GM18502 (cell line): ENCODE measurements at regions not wholly inside any gene's neighbourhood (a gene's known extent, or its start where the extent isn't known, plus 50 kb on each side); places are given as distances from the start of the nearest gene placed in this dataset.
"Not testable (repeated sequence)": the region's sequence is repeated elsewhere in the genome, so short reads cannot be mapped to it uniquely, and the experiment has no call there.

ENCODE experiments used
- ATAC-seq: cut with Tn5 transposase; IDR thresholded peaks from one replicate; pipeline ENCODE4 v1.9.1; 2021; ENCODE audit warnings: mild to moderate bottlenecking; ENCODE audit not compliant: unreplicated experiment, poor library complexity

- no peak for ATAC-seq
Measured at GRCh38 chr19:31519256-31519655, 170.0 kb upstream of the TSHZ3 start.

DNA sequence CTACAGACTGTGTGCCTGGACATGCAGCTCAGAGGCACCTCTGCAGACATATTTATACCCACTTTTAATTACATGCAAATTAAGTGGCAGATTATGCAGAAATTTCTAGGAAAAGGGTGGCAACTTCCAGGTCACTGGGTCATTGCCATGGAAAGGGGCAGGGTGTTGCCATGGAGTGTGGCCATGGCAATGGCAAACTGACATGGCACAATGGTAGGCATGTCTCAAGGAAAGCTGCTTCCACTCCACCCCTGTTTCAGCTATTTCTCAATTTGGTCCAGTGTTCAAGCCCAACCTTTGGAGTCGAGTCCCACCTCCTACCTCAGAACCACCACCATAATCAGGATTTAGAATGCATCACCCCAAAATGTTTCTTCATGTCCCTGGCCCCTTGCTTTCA lies 170.7 kb upstream of the TSHZ3 start:
- no peak for ATAC-seq

DNA sequence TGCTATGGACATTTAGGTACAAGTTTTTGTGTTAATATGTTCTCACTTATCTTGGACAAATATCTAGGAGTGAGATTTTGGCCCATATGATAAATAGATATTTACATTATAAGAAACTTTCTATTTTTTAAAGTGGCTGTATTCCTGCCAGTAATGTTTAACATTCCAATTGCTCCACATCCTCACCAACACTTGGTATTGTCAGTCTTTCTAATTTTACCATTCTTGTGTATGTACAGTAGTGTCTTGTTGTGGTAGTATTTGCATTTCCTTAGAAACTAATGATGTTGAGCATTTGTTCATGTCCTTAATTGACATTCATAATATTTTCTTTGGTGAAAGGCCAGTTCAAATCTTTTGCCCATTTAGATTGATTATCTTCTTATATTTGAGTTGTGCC lies 171.4 kb upstream of the TSHZ3 start:
- ATAC-seq, result no peak

- no peak for ATAC-seq
Measured at GRCh38 chr19:31525610-31526147, 176.4 kb upstream of the TSHZ3 start.

DNA sequence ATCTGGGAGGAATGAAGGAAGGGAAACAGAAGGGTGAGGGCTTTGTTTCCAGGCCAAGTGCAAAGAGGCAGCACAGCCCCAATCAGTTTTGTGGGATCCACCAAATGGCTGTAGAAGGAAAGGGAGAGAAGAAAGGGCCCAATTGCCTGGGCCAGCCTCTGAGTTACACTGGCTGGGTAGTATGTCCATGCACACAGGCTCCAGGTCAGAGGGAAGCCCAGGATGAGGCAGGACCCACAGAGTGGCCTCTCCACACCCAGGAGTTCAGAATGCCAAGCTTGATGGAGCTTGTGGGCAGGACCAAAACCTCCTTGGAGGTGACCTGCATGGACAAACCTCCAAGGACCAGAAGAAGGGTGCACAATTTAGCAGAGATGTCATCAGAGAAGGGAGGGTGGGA lies 178.2 kb upstream of the TSHZ3 start:
- no peak for ATAC-seq

DNA sequence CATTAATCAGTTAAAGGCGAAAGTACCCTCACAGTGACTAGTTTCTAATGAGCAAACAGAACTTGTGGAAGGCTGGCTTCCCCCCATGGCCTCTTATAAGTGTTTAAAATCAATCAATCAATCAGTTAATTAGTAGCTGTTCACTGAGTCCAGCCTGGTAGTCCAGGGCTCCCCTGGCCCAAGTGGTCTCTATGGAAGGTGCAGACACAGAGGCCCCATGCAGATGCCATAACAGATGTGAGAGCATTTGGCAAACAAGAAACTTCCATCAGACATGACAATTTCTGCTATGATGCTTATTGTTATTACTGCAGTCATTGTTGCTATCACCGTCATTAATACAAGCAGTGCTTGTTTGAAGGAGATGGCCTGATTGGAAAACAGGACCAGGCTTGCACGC lies 179.0 kb upstream of the TSHZ3 start:
- ATAC-seq, result no peak

GRCh38 chr19:31529121-31529520 lies 179.9 kb upstream of the TSHZ3 start:
- ATAC-seq, result no peak

GRCh38 chr19:31530781-31531180 lies 181.5 kb upstream of the TSHZ3 start:
- no peak for ATAC-seq

- ATAC-seq, result no peak
Measured at GRCh38 chr19:31531326-31531725, 182.1 kb upstream of the TSHZ3 start.

DNA sequence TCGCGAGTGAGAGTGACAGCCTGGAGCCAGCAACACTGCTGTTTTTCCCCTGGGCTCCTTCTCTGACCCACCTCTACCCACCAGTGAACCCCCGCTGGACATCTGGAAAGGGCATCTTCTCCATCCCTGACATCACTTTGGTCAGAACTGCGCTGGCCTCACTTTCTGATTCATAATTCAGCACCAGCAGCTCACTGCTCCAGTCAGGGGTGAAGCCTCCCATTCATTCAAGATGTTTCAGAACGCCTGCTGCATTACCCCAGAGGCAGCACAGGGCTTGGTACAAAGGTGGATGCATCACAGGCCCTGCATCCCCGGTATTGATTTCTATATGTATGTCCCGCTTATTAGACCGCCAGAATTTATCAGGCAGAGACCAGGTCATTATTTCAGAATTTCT lies 182.8 kb upstream of the TSHZ3 start:
- ATAC-seq, result no peak

DNA sequence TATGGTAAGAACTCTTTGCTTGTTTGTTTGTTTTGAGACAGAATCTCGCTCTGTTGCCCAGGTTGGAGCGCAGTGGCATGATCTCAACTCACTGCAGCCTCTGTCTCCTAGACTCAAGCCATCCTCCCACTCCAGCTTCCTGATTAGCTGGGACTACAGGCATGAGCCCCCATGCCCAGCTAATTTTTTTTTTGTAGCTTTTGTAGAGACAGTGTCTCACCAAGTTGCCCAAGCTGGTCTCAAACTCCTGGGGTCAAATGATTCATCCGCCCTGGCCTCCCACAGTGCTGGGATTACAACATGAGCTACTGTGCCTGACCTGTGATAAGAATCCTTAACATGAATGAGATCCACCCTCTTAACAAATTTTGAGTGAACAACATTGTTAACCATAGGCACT lies 183.9 kb upstream of the TSHZ3 start:
- ATAC-seq, result no peak

- ATAC-seq, result no peak
Measured at GRCh38 chr19:31534231-31534630, 185.0 kb upstream of the TSHZ3 start.

GRCh38 chr19:31534786-31535657 lies 185.8 kb upstream of the TSHZ3 start:
- ATAC-seq, result no peak

DNA sequence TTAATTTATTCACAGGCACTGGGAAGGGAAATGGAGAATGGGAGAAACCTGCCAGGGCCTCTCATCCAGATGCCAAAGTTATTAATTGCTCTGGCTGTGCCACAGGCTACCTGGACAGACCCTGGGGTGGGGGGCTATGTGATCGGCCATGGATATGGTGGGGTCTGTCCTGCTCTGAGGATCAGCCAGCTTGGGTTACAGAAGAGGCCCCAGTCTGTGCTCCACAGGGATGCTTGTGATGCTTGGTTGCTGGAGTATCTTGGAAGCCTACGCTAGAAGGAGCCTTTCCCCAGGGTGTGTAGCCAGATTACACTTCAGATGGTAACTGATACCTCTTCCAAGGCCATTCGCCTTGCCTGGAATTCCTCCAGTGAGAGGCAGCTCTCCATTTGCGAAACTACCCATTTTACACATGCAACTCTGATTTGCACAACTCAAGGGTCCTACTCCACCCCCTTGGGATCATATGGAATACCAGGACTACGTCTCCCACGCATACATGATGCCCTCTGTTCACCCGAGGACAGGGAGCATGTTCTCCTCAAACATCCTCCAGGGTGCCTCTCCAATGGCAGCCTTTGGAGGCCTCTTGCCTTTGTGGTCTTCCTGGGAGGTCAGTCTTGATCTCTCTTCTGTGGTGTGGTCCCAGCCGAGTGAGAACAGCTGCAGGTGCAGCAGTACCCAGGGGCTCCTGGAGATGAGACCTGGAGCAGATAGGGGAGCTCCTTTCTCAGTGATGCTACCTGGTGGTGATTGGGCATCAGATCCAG lies 186.6 kb upstream of the TSHZ3 start:
- ATAC-seq, result no peak

DNA sequence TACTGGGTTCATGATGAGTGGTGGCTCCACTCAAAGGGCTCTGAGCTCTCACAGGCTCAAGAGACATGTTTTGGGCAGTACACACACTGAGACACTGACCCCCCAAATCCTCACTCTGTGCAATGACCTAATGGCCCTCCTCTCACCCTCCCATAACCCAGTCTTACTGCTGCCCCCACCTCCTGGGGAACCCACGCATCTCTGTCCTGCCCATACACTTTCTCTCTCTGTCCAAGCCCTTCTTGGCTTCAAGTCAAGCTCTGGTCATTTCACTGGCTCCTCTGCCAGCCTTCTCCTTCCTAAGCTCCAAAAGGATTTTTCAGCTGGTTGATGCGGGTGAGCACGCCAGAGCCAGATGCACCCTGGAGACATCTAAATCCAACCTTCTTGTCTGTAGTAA lies 187.9 kb upstream of the TSHZ3 start:
- no peak for ATAC-seq

- ATAC-seq, result not testable (repeated sequence)
Measured at GRCh38 chr19:31537902-31538301, 188.7 kb upstream of the TSHZ3 start.

GRCh38 chr19:31538879-31539278 lies 189.6 kb upstream of the TSHZ3 start:
- ATAC-seq, result no peak

DNA sequence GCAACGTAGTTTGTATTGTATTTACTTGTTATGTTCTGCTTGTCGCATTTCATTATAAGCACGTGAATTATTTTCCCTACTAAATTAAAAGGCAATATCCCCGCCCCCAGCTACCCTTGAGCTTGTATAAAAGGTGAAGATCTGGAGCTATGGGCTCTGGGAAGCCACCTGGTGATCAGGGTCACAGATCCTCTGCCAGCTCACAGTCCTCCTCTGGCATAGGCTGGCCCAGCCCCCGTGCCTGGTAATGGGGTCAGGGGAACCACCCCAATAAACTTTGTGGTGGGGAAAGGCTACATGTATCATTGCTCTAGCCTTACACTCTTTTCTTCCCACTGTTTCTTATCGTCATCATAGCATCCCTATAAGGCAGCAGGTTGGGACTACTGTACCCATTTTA lies 190.2 kb upstream of the TSHZ3 start:
- ATAC-seq, result no peak

DNA sequence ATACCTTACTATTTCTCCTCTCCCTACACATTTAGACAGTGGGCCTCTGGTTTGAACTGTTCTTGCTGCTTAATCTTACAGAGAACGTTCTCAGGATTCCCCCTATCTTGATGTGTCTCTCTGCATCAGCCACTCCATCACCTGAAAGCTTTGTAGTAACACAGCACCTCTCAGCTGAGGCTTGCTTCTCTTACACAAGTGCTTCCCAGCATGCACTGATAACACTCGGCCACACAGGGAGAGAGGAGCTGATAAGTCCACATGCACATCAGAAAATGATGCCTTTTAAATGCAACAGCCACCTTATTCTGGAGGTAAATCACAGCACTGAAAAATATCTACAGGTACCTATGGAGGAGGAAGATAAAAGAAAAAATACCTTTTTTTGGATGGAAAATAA lies 192.2 kb upstream of the TSHZ3 start:
- ATAC-seq, result no peak

DNA sequence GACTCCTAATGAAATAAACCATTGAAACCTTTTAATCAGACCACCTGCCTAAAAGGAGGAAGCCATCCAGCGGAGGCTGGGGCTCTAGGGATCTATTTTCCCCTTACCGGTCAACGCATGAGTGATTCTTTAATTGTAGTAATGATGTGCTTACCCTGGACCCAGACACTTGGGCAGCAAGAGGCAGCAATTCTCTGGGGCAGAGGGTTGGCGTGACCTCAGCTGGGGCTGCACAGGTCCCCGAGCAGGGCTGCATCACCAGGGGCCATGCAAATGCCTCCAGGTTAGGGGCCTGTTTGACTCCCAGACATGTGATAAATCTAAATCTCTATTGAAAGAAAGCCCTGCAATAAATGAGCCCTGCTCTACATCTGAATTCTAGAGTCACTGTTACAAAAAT lies 194.2 kb upstream of the TSHZ3 start:
- ATAC-seq, result no peak

GRCh38 chr19:31545777-31546176 lies 196.5 kb upstream of the TSHZ3 start:
- no peak for ATAC-seq
